HFFc6 (cell line): ENCODE measurements at regions not wholly inside any gene's neighbourhood (a gene's known extent, or its start where the extent isn't known, plus 50 kb on each side); places are given as distances from the start of the nearest gene placed in this dataset.

Source experiments
- DNase-seq: peaks from one replicate; pipeline ENCODE4 v3.0.0-alpha.2; 2018
- H3K27ac Mint-ChIP-seq: 2 replicates; pipeline ENCODE4 v1.8.0; 2020; ENCODE audit warnings: mild to moderate bottlenecking, mixed read lengths
- H3K27me3 Mint-ChIP-seq: 2 replicates; pipeline ENCODE4 v1.8.0; 2021; ENCODE audit warnings: mild to moderate bottlenecking, moderate library complexity, mixed read lengths; ENCODE audit not compliant: insufficient read depth
- H3K36me3 Mint-ChIP-seq: 2 replicates; pipeline ENCODE4 v1.8.0; 2021; ENCODE audit warnings: low read depth, mixed read lengths
- H3K4me1 Mint-ChIP-seq: 2 replicates; pipeline ENCODE4 v1.8.0; 2020; ENCODE audit warnings: low read depth, mixed read lengths
- H3K4me3 Mint-ChIP-seq: 2 replicates; pipeline ENCODE4 v1.8.0; 2020; ENCODE audit warnings: mild to moderate bottlenecking, moderate library complexity, mixed read lengths
- H3K9me3 Mint-ChIP-seq: 2 replicates; pipeline ENCODE4 v1.8.0; 2020; ENCODE audit warnings: mild to moderate bottlenecking, mixed read lengths
- CTCF ChIP-seq: fragments of 200-600 bp; sonication (generic); IDR thresholded peaks from 2 replicates; pipeline ENCODE4 v1.5.0; 2021; ENCODE audit warnings: antibody characterized with exemption, mild to moderate bottlenecking

GRCh38 chr6:55088902-55089301 lies 85.4 kb upstream of the HCRTR2 start:
- Mint-ChIP-seq H3K36me3 (no peaks in the 10 kb centered on the region), H3K27me3 (peaks cover 3% of the 10 kb centered on the region), H3K9me3 (peaks cover 44% of the 10 kb centered on the region), H3K27ac (no peak overlapping the region), H3K4me1 (no peaks in the 10 kb centered on the region), H3K4me3 (no peak overlapping the region)
- DNase-seq: no peak
- no peak for TF ChIP-seq CTCF

- no peak for TF ChIP-seq CTCF
- H3K4me3 Mint-ChIP-seq: no peak overlapping the region
- DNase-seq: no peak
- H3K36me3 Mint-ChIP-seq: no peaks in the 10 kb centered on the region
- H3K9me3 Mint-ChIP-seq: peaks cover 44% of the 10 kb centered on the region
- H3K27ac Mint-ChIP-seq: no peak overlapping the region
- peaks cover 3% of the 10 kb centered on the region for H3K27me3 Mint-ChIP-seq
- H3K4me1 Mint-ChIP-seq: no peaks in the 10 kb centered on the region
Observed at GRCh38 chr6:55089325-55089724, 85.0 kb upstream of the HCRTR2 start.

- peaks cover 7% of the 10 kb centered on the region; the same call in 1 of the 2 replicates for H3K9me3 Mint-ChIP-seq
- H3K4me1 Mint-ChIP-seq: no peaks in the 10 kb centered on the region
- H3K27me3 Mint-ChIP-seq: peaks cover 1% of the 10 kb centered on the region
- H3K27ac Mint-ChIP-seq: no peak overlapping the region
- H3K4me3 Mint-ChIP-seq: no peak overlapping the region
- no peaks in the 10 kb centered on the region for H3K36me3 Mint-ChIP-seq
- DNase-seq: no peak
- no peak for TF ChIP-seq CTCF
Observed at GRCh38 chr6:55100686-55101085, 73.6 kb upstream of the HCRTR2 start.

- Mint-ChIP-seq H3K36me3 (no peaks in the 10 kb centered on the region), H3K4me1 (no peaks in the 10 kb centered on the region), H3K27me3 (peaks cover 1% of the 10 kb centered on the region), H3K9me3 (peaks cover 7% of the 10 kb centered on the region; the same call in 1 of the 2 replicates), H3K27ac (no peak overlapping the region), H3K4me3 (no peak overlapping the region)
- no peak for DNase-seq
- TF ChIP-seq CTCF: no peak
Observed at GRCh38 chr6:55101157-55101556, 73.2 kb upstream of the HCRTR2 start.

- no peak overlapping the region for H3K27ac Mint-ChIP-seq
- H3K9me3 Mint-ChIP-seq: peaks cover 14% of the 10 kb centered on the region
- H3K4me3 Mint-ChIP-seq: no peak overlapping the region
- no peak for DNase-seq
- no peak for TF ChIP-seq CTCF
- no peaks in the 10 kb centered on the region for H3K27me3 Mint-ChIP-seq
- H3K4me1 Mint-ChIP-seq: no peaks in the 10 kb centered on the region
- no peaks in the 10 kb centered on the region for H3K36me3 Mint-ChIP-seq
Observed at GRCh38 chr6:55108134-55109130, 65.9 kb upstream of the HCRTR2 start.
